OCI-LY1 (cell line): ENCODE measurements at regions not wholly inside any gene's neighbourhood (a gene's known extent, or its start where the extent isn't known, plus 50 kb on each side); places are given as distances from the start of the nearest gene placed in this dataset.

Experiments used
- H2AFZ ChIP-seq: fragments of 200-600 bp; sonication (generic), shearing (Covaris generic); 2 replicates; pipeline ENCODE4 v1.6.0; 2014; ENCODE audit warnings: antibody characterized with exemption, mild to moderate bottlenecking, low read length
- H3F3A ChIP-seq: fragments of 200-600 bp; sonication (generic), shearing (Covaris generic); 2 replicates; pipeline ENCODE4 v1.6.0; 2014; ENCODE audit warnings: mild to moderate bottlenecking, antibody characterized with exemption, low read length, moderate library complexity; ENCODE audit not compliant: insufficient read depth
- H3K27ac ChIP-seq: fragments of 200-600 bp; sonication (generic); 2 replicates; pipeline ENCODE4 v1.5.1; 2014; ENCODE audit warnings: low read length, mixed run types, mild to moderate bottlenecking, low read depth; ENCODE audit not compliant: poor library complexity, severe bottlenecking
- H3K27me3 ChIP-seq: fragments of 200-600 bp; sonication (generic); 2 replicates; pipeline ENCODE4 v1.6.0; 2014; ENCODE audit warnings: antibody characterized with exemption, mild to moderate bottlenecking, low read length, moderate library complexity; ENCODE audit not compliant: insufficient read depth
- H3K36me3 ChIP-seq: fragments of 200-600 bp; sonication (generic); 2 replicates; pipeline ENCODE4 v1.6.1; 2014; ENCODE audit warnings: mild to moderate bottlenecking, antibody characterized with exemption, low read length, moderate library complexity, mixed read lengths; ENCODE audit not compliant: insufficient read depth
- H3K4me1 ChIP-seq: fragments of 200-600 bp; sonication (generic); 2 replicates; pipeline ENCODE4 v1.5.1; 2014; ENCODE audit warnings: mild to moderate bottlenecking, low read length, moderate library complexity; ENCODE audit not compliant: insufficient read depth, severe bottlenecking
- H3K4me2 ChIP-seq: fragments of 200-600 bp; sonication (generic), shearing (Covaris generic); 2 replicates; pipeline ENCODE4 v1.6.1; 2014; ENCODE audit warnings: low read length
- H3K4me3 ChIP-seq: fragments of 200-600 bp; sonication (generic); 2 replicates; pipeline ENCODE4 v1.5.1; 2014; ENCODE audit warnings: low read length, low read depth, mild to moderate bottlenecking, mixed read lengths; ENCODE audit not compliant: poor library complexity, severe bottlenecking
- H3K79me2 ChIP-seq: fragments of 200-600 bp; shearing (Covaris generic); 2 replicates; pipeline ENCODE4 v1.6.1; 2016; ENCODE audit warnings: mixed run types, low read length, mixed read lengths; ENCODE audit not compliant: insufficient read depth
- H3K9ac ChIP-seq: fragments of 200-600 bp; sonication (generic), shearing (Covaris generic); 2 replicates; pipeline ENCODE4 v1.6.1; 2014; ENCODE audit warnings: mild to moderate bottlenecking, low read length, mixed read lengths
- H3K9me2 ChIP-seq: fragments of 200-600 bp; sonication (generic), shearing (Covaris generic); 2 replicates; pipeline ENCODE4 v1.6.1; 2014; ENCODE audit warnings: low read depth, mild to moderate bottlenecking, low read length, mixed read lengths
- H3K9me3 ChIP-seq: fragments of 200-600 bp; shearing (Covaris generic); 2 replicates; pipeline ENCODE4 v1.6.1; 2014; ENCODE audit warnings: low read length, mixed read lengths
- H4K20me1 ChIP-seq: fragments of 200-600 bp; sonication (generic), shearing (Covaris generic); 2 replicates; pipeline ENCODE4 v1.6.0; 2016; ENCODE audit warnings: mild to moderate bottlenecking, low read length; ENCODE audit not compliant: insufficient read depth
- EZH2 ChIP-seq: fragments of 200-600 bp; sonication (generic), shearing (Covaris generic); IDR thresholded peaks from 2 replicates; pipeline ENCODE4 v1.8.0; 2017; ENCODE audit warnings: borderline replicate concordance, mixed run types, mild to moderate bottlenecking, antibody characterized with exemption, low read length, moderate library complexity, mixed read lengths
- TF ChIP-seq, protein P1 (sequence below): fragments of 200-600 bp; sonication (generic), shearing (Covaris generic); IDR thresholded peaks from 2 replicates; pipeline ENCODE4 v1.5.1; 2017; ENCODE audit warnings: mild to moderate bottlenecking, antibody characterized with exemption, low read length, moderate library complexity, mixed read lengths

- H3K79me2 ChIP-seq, result no peaks in the 10 kb centered on the region
- H3K4me2 ChIP-seq, result no peak overlapping the region
- H3K27me3 ChIP-seq, result no peaks in the 10 kb centered on the region
- no peaks in the 10 kb centered on the region for H3K9me2 ChIP-seq
- no peaks in the 10 kb centered on the region for H4K20me1 ChIP-seq
- TF ChIP-seq, protein P1, sequence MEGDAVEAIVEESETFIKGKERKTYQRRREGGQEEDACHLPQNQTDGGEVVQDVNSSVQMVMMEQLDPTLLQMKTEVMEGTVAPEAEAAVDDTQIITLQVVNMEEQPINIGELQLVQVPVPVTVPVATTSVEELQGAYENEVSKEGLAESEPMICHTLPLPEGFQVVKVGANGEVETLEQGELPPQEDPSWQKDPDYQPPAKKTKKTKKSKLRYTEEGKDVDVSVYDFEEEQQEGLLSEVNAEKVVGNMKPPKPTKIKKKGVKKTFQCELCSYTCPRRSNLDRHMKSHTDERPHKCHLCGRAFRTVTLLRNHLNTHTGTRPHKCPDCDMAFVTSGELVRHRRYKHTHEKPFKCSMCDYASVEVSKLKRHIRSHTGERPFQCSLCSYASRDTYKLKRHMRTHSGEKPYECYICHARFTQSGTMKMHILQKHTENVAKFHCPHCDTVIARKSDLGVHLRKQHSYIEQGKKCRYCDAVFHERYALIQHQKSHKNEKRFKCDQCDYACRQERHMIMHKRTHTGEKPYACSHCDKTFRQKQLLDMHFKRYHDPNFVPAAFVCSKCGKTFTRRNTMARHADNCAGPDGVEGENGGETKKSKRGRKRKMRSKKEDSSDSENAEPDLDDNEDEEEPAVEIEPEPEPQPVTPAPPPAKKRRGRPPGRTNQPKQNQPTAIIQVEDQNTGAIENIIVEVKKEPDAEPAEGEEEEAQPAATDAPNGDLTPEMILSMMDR, result no peak
- TF ChIP-seq EZH2, result no peak
- no peaks in the 10 kb centered on the region for H3K4me1 ChIP-seq
- H3K9me3 ChIP-seq, result no peaks in the 10 kb centered on the region
- no peak overlapping the region for H3K9ac ChIP-seq
- H2AFZ ChIP-seq, result no peak overlapping the region
- no peaks in the 10 kb centered on the region for H3K36me3 ChIP-seq
- no peaks in the 10 kb centered on the region for H3F3A ChIP-seq
- no peak overlapping the region for H3K27ac ChIP-seq
- no peak overlapping the region for H3K4me3 ChIP-seq
These were observed 81.7 kb upstream of the ZPLD1 start for GRCh38 chr3:102353148-102353547.

DNA sequence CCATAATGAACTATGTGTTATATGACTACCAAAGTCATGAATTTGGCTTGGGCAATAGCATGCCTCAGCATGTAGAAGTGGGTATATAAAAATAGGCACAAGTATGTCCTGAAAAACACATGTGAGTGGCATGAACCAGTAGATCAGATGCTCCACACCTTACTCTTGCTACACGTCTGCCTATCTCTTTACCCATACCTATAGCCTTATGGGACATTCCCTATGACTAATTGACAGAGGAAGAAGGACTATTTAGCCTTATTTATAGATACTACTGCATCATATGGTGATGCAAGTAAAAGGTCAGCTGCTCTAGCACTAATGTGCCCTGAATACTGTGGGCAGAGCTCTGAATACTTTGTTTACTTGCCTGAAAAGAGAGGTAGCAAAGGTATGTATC lies 81.0 kb upstream of the ZPLD1 start:
- H2AFZ ChIP-seq, result no peak overlapping the region
- no peaks in the 10 kb centered on the region for H3K79me2 ChIP-seq
- H3F3A ChIP-seq, result no peaks in the 10 kb centered on the region
- no peaks in the 10 kb centered on the region for H3K27me3 ChIP-seq
- H3K4me2 ChIP-seq, result no peak overlapping the region
- H3K9me2 ChIP-seq, result no peaks in the 10 kb centered on the region
- H3K27ac ChIP-seq, result no peak overlapping the region
- H4K20me1 ChIP-seq, result no peaks in the 10 kb centered on the region
- H3K9ac ChIP-seq, result no peak overlapping the region
- H3K4me3 ChIP-seq, result no peak overlapping the region
- H3K4me1 ChIP-seq, result no peaks in the 10 kb centered on the region
- no peaks in the 10 kb centered on the region for H3K36me3 ChIP-seq
- no peak for TF ChIP-seq EZH2
- TF ChIP-seq, protein P1, result no peak
- no peaks in the 10 kb centered on the region for H3K9me3 ChIP-seq

- no peak for TF ChIP-seq EZH2
- TF ChIP-seq, protein P1, result no peak
- no peaks in the 10 kb centered on the region for H3K27me3 ChIP-seq
- H3K9me3 ChIP-seq, result no peaks in the 10 kb centered on the region
- no peak overlapping the region for H3K4me2 ChIP-seq
- H3K4me3 ChIP-seq, result no peak overlapping the region
- no peaks in the 10 kb centered on the region for H3K4me1 ChIP-seq
- no peaks in the 10 kb centered on the region for H3K9me2 ChIP-seq
- H3K79me2 ChIP-seq, result no peaks in the 10 kb centered on the region
- H3K36me3 ChIP-seq, result no peaks in the 10 kb centered on the region
- H3K27ac ChIP-seq, result no peak overlapping the region
- no peak overlapping the region for H2AFZ ChIP-seq
- no peaks in the 10 kb centered on the region for H3F3A ChIP-seq
- H3K9ac ChIP-seq, result no peak overlapping the region
- H4K20me1 ChIP-seq, result no peaks in the 10 kb centered on the region
These were observed 79.8 kb upstream of the ZPLD1 start for GRCh38 chr3:102354818-102355515.
